ENCODE measurements at regions not wholly inside any gene's neighbourhood (a gene's known extent, or its start where the extent isn't known, plus 50 kb on each side); places are given as distances from the start of the nearest gene placed in this dataset.

DNA sequence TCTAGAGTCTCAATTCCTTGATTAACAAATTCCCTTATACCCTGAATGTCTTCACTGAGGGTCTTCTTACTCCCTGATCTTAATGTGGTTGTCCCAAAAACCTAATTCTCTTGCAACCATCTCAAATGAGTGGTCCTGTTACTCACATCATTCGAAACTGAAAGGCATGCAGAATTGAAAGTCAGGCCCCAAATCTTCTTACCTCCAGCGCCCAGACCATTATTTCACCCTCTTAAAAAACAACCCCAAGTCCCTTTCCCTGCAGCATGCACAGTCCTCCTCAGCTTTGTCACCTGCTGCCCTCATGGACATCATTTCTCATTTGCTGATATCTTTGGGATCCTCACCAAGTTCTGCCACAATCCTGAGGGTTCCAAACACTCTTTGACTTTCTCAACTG, 230.1 kb downstream of the SEC16B start:
- DNase-seq, result no peak
- intact Hi-C loops (cut with DNase I; ENCODE audit: low total_unique reads), result no loop called here
- H3K27ac ChIP-seq, result no peak overlapping the region
- H3K4me1 ChIP-seq, result no peaks in the 10 kb centered on the region
- no peaks in the 10 kb centered on the region for H3K27me3 ChIP-seq
- 78 to 90% (median 84%) methylated on average over 2 of the region's 2 CpGs for WGBS, 5 donors
- TF ChIP-seq POLR2A (IDR thresholded peaks at IDR 0.05), result no peak
- TF ChIP-seq EP300 (IDR thresholded peaks at IDR 0.05), result no peak
- TF ChIP-seq POLR2AphosphoS5 (IDR thresholded peaks at IDR 0.05), result no peak
- TF ChIP-seq, protein P1, sequence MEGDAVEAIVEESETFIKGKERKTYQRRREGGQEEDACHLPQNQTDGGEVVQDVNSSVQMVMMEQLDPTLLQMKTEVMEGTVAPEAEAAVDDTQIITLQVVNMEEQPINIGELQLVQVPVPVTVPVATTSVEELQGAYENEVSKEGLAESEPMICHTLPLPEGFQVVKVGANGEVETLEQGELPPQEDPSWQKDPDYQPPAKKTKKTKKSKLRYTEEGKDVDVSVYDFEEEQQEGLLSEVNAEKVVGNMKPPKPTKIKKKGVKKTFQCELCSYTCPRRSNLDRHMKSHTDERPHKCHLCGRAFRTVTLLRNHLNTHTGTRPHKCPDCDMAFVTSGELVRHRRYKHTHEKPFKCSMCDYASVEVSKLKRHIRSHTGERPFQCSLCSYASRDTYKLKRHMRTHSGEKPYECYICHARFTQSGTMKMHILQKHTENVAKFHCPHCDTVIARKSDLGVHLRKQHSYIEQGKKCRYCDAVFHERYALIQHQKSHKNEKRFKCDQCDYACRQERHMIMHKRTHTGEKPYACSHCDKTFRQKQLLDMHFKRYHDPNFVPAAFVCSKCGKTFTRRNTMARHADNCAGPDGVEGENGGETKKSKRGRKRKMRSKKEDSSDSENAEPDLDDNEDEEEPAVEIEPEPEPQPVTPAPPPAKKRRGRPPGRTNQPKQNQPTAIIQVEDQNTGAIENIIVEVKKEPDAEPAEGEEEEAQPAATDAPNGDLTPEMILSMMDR (IDR thresholded peaks at IDR 0.05), result no peak
- H3K4me3 ChIP-seq, result no peak overlapping the region
- H3K36me3 ChIP-seq, result no peaks in the 10 kb centered on the region
- H3K9me3 ChIP-seq, result no peaks in the 10 kb centered on the region

DNA sequence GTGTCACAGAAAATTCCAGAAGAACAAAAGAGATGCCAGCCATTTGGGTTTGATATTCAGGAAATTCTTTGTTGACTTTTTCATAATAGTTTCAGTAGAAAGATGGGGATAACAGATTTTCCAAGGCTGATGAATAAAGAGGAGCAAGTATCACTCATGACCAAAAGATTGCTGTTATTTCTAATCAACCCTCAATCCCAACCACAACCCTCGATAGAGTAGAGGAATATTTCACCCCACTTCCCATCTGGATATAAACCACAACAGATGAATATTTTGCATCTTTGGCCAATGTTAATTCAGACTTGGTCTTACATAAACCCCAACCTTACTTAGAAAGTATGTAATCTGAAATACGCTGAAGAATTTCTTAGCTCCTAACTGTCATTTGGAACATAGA, 232.4 kb downstream of the SEC16B start:
- 82 to 91% (median 85%) methylated on average over 2 of the region's 2 CpGs for WGBS, 5 donors
- no peaks in the 10 kb centered on the region for H3K27me3 ChIP-seq
- H3K4me1 ChIP-seq, result no peaks in the 10 kb centered on the region
- TF ChIP-seq, protein P1 (IDR thresholded peaks at IDR 0.05), result no peak
- TF ChIP-seq EP300 (IDR thresholded peaks at IDR 0.05), result no peak
- no peak for TF ChIP-seq POLR2AphosphoS5 (IDR thresholded peaks at IDR 0.05)
- no peak for TF ChIP-seq POLR2A (IDR thresholded peaks at IDR 0.05)
- H3K4me3 ChIP-seq, result no peak overlapping the region
- no peak overlapping the region for H3K27ac ChIP-seq
- no peaks in the 10 kb centered on the region for H3K36me3 ChIP-seq
- DNase-seq, result no peak
- intact Hi-C loops (cut with DNase I; ENCODE audit: low total_unique reads), result no loop called here
- H3K9me3 ChIP-seq, result no peaks in the 10 kb centered on the region

DNA sequence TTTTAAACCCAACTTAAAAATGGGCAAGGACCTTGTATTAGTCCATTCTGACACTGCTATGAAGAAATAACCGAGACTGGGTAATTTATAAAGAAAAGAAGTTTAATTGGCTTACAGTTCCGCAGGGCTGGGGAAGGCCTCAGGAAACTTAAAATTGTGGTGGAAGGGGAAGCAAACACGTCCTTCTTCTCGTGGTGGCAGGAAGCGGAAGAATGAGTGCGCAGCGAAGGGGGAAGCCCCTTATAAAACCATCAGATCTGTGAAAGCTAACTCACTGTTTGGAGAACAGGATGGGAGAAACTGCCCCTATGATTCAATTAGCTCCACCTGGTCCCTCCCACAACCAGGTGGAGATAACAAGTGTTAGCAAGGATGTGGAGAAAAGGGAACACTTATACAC, 237.7 kb downstream of the SEC16B start:
- H3K9me3 ChIP-seq, result no peaks in the 10 kb centered on the region
- H3K36me3 ChIP-seq, result no peaks in the 10 kb centered on the region
- intact Hi-C loops (cut with DNase I; ENCODE audit: low total_unique reads), result no loop called here
- H3K27me3 ChIP-seq, result no peaks in the 10 kb centered on the region
- H3K4me1 ChIP-seq, result no peaks in the 10 kb centered on the region
- DNase-seq, result no peak
- H3K27ac ChIP-seq, result no peak overlapping the region
- no peak for TF ChIP-seq POLR2A (IDR thresholded peaks at IDR 0.05)
- no peak for TF ChIP-seq POLR2AphosphoS5 (IDR thresholded peaks at IDR 0.05)
- TF ChIP-seq EP300 (IDR thresholded peaks at IDR 0.05), result no peak
- TF ChIP-seq, protein P1 (IDR thresholded peaks at IDR 0.05), result no peak
- 71 to 81% (median 77%) methylated on average over 7 of the region's 7 CpGs for WGBS, 5 donors
- no peak overlapping the region for H3K4me3 ChIP-seq

DNA sequence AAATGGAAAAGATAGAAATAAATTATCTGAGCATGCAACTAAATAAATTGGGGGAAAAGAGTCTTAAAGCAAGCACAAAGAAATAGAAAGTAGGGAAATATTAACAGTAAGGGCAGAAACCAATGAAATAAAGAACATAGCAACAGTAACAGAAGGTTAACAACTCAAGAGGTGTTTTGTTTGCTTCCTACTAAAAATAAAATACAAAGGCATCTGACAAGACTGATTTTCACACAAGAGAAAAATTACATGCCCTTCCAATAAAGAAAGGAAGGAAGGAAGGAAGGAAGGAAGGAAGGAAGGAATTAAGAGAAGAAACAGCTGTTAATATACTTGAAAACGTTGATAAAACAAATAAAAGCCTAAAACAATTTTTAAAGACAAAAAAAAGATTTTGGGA, 240.2 kb downstream of the SEC16B start:
- 0 to 25% (median 16%) methylated on average over 1 of the region's 1 CpG for WGBS, 5 donors

More for the DNA sequence above, 240.2 kb downstream of the SEC16B start:
- Histone ChIP-seq H3K27ac (no peak overlapping the region), H3K9me3 (peaks cover 0 to 4% (median 2%) of the 10 kb centered on the region in 4 donors), H3K4me1 (no peaks in the 10 kb centered on the region), H3K27me3 (no peaks in the 10 kb centered on the region), H3K36me3 (no peaks in the 10 kb centered on the region), H3K4me3 (no peak overlapping the region)
- intact Hi-C loops (cut with DNase I; ENCODE audit: low total_unique reads), result no loop called here
- no peak for DNase-seq
- TF ChIP-seq POLR2A (IDR thresholded peaks at IDR 0.05), result no peak
- TF ChIP-seq POLR2AphosphoS5 (IDR thresholded peaks at IDR 0.05), result no peak
- TF ChIP-seq, protein P1 (IDR thresholded peaks at IDR 0.05), result no peak
- TF ChIP-seq EP300 (IDR thresholded peaks at IDR 0.05), result no peak
